IMR-90 (cell line): ENCODE measurements at regions not wholly inside any gene's neighbourhood (a gene's known extent, or its start where the extent isn't known, plus 50 kb on each side); places are given as distances from the start of the nearest gene placed in this dataset.

Source experiments
- ATAC-seq: fragments of 200-7000 bp; cut with Tn5 transposase; 2 replicates; pipeline ENCODE4 v1.9.1; 2020; ENCODE audit warnings: low read depth, mild to moderate bottlenecking, moderate library complexity
- BruUV-seq: library from RNA; stranded (reverse); fragments of 400-500 nt; replicated peaks from 2 replicates; lab custom pipeline; 2021; lab: Mats Ljungman, UMichigan
- CTCF ChIA-PET: fragments of 300-600 bp; formaldehyde crosslinking; extraction: SDS; loops from one replicate; lab custom pipeline; 2021; ENCODE audit warnings: antibody characterized with exemption; lab: Yijun Ruan, JAX
- POLR2A ChIA-PET: fragments of 300-600 bp; sonication (Branson Sonifier 250); formaldehyde crosslinking; loops from one replicate; lab custom pipeline; 2022; ENCODE audit warnings: antibody characterized with exemption; ENCODE audit not compliant: unreplicated experiment; lab: Charles Lee
- DNase-seq: peaks from one replicate; pipeline ENCODE4 v3.0.0; 2013
- H2AFZ ChIP-seq: replicated peaks from 2 replicates; pipeline ENCODE3; 2013; ENCODE audit warnings: low read length, mild to moderate bottlenecking; ENCODE audit not compliant: poor library complexity
- H2AK5ac ChIP-seq: 2 replicates; pipeline ENCODE4 v1.6.1; 2013; ENCODE audit warnings: low read depth, low read length, inconsistent platforms
- H2AK9ac ChIP-seq: replicated peaks from 2 replicates; pipeline ENCODE3; 2013; ENCODE audit warnings: mild to moderate bottlenecking, low read depth, low read length, moderate library complexity; ENCODE audit not compliant: poor library complexity
- H2BK120ac ChIP-seq: 2 replicates; pipeline ENCODE4 v1.6.1; 2013; ENCODE audit warnings: low read depth, low read length, inconsistent platforms
- H2BK15ac ChIP-seq: 3 replicates; pipeline ENCODE4 v1.6.1; 2013; ENCODE audit warnings: low read depth, low read length, inconsistent platforms
- H2BK20ac ChIP-seq: 2 replicates; pipeline ENCODE4 v1.6.1; 2013; ENCODE audit warnings: low read depth, mild to moderate bottlenecking, inconsistent platforms, low read length, moderate library complexity
- H2BK5ac ChIP-seq: 2 replicates; pipeline ENCODE4 v1.6.1; 2013; ENCODE audit warnings: mild to moderate bottlenecking, low read depth, low read length, inconsistent platforms; ENCODE audit not compliant: poor library complexity, severe bottlenecking
- H3K14ac ChIP-seq: replicated peaks from 2 replicates; pipeline ENCODE4 v1.6.1; 2013; ENCODE audit warnings: low read depth, low read length, inconsistent platforms
- H3K18ac ChIP-seq: 2 replicates; pipeline ENCODE4 v1.6.1; 2013; ENCODE audit warnings: low read depth, low read length, control low read depth
- H3K23ac ChIP-seq: 2 replicates; pipeline ENCODE4 v1.6.1; 2013; ENCODE audit warnings: low read depth, low read length, inconsistent platforms
- H3K27ac ChIP-seq: 2 replicates; pipeline ENCODE4 v1.5.1; 2013; ENCODE audit warnings: mild to moderate bottlenecking, control low read depth, low read length; ENCODE audit not compliant: insufficient read depth
- H3K27me3 ChIP-seq: 2 replicates; pipeline ENCODE4 v1.6.1; 2013; ENCODE audit warnings: low read length; ENCODE audit not compliant: control insufficient read depth, insufficient read depth
- H3K36me3 ChIP-seq: 2 replicates; pipeline ENCODE4 v1.6.1; 2013; ENCODE audit warnings: low read length, mixed read lengths; ENCODE audit not compliant: control insufficient read depth, insufficient read depth
- H3K4ac ChIP-seq: 2 replicates; pipeline ENCODE4 v1.6.1; 2013; ENCODE audit warnings: low read depth, low read length, inconsistent platforms
- H3K4me1 ChIP-seq: 2 replicates; pipeline ENCODE4 v1.6.1; 2013; ENCODE audit warnings: low read length, mixed read lengths; ENCODE audit not compliant: control insufficient read depth, insufficient read depth
- H3K4me2 ChIP-seq: 2 replicates; pipeline ENCODE4 v1.6.1; 2013; ENCODE audit warnings: low read depth, mild to moderate bottlenecking, control low read depth, low read length, moderate library complexity
- H3K4me3 ChIP-seq: 2 replicates; pipeline ENCODE4 v1.5.1; 2013; ENCODE audit warnings: low read depth, mild to moderate bottlenecking, control low read depth, low read length, moderate library complexity; ENCODE audit not compliant: insufficient read depth
- H3K56ac ChIP-seq: 2 replicates; pipeline ENCODE4 v1.6.1; 2013; ENCODE audit warnings: low read length, inconsistent platforms; ENCODE audit not compliant: insufficient read depth; ENCODE audit errors: extremely low read depth
- H3K79me1 ChIP-seq, 2 experiments: 2 replicates each; pipeline ENCODE4 v1.6.1; 2013; ENCODE audit warnings: low read length in 2 of 2, inconsistent platforms in 1 of 2, low read depth in 1 of 2
- H3K9ac ChIP-seq: 2 replicates; pipeline ENCODE4 v1.6.1; 2013; ENCODE audit warnings: low read depth, low read length, control low read depth
- H3K9me1 ChIP-seq: 2 replicates; pipeline ENCODE4 v1.6.1; 2013; ENCODE audit warnings: low read length, inconsistent platforms; ENCODE audit not compliant: insufficient read depth
- H3K9me3 ChIP-seq: 2 replicates; pipeline ENCODE4 v1.6.1; 2013; ENCODE audit warnings: low read length; ENCODE audit not compliant: control insufficient read depth, insufficient read depth
- H4K20me1 ChIP-seq: 2 replicates; pipeline ENCODE4 v1.6.1; 2013; ENCODE audit warnings: low read length, inconsistent platforms; ENCODE audit not compliant: insufficient read depth
- H4K5ac ChIP-seq: 2 replicates; pipeline ENCODE4 v1.6.1; 2013; ENCODE audit warnings: mild to moderate bottlenecking, low read depth, low read length, control low read depth
- H4K8ac ChIP-seq, 2 experiments: 2 replicates each; pipeline ENCODE4 v1.6.1; 2013; ENCODE audit warnings: low read depth in 2 of 2, low read length in 2 of 2, control low read depth in 1 of 2, inconsistent platforms in 1 of 2
- H4K91ac ChIP-seq: 2 replicates; pipeline ENCODE4 v1.6.1; 2013; ENCODE audit warnings: low read depth, low read length, inconsistent platforms; ENCODE audit not compliant: insufficient read depth
- BHLHE40 ChIP-seq: fragments of 150-350 bp; IDR thresholded peaks from 2 replicates; pipeline ENCODE4 v1.6.1; 2016; ENCODE audit warnings: mild to moderate bottlenecking, low read depth, low read length
- ELK1 ChIP-seq: fragments of 150-350 bp; IDR thresholded peaks from 2 replicates; pipeline ENCODE4 v1.6.1; 2016; ENCODE audit warnings: low read depth, mild to moderate bottlenecking, low read length, moderate library complexity, borderline replicate concordance
- MAFK ChIP-seq: IDR thresholded peaks from 2 replicates; pipeline ENCODE4 v1.6.1; 2012; ENCODE audit warnings: low read depth, low read length, improper control_type of control experiment
- RAD21 ChIP-seq: IDR thresholded peaks from 2 replicates; pipeline ENCODE4 v1.6.1; 2012; ENCODE audit warnings: low read length, improper control_type of control experiment
- RFX5 ChIP-seq: IDR thresholded peaks from 2 replicates; pipeline ENCODE4 v1.8.0; 2012; ENCODE audit warnings: low read depth, mild to moderate bottlenecking, low read length, moderate library complexity
- SMC3 ChIP-seq: fragments of 150-350 bp; IDR thresholded peaks from 2 replicates; pipeline ENCODE4 v1.6.1; 2016; ENCODE audit warnings: low read depth, mild to moderate bottlenecking, antibody characterized with exemption, low read length, moderate library complexity
- USF2 ChIP-seq: fragments of 150-350 bp; IDR thresholded peaks from 2 replicates; pipeline ENCODE4 v1.6.1; 2017; ENCODE audit warnings: mild to moderate bottlenecking, antibody characterized with exemption, low read length, low read depth
- WGBS, 2 experiments: methylation state at CpG; one replicate each; pipeline versions ENCODE4 v1.1.5 to v1.1.7; 2013; ENCODE audit warnings: missing lambda C conversion rate in 2 of 2; ENCODE audit not compliant: insufficient read length in 1 of 2; ENCODE audit errors: extremely low coverage in 2 of 2; 5-methylcytosine and 5-hydroxymethylcytosine counted together
- dilution Hi-C: fragments of 300-500 bp; cut with HindIII; formaldehyde crosslinking; loops from one replicate; pipeline ENCODE4 v1.14.3; 2018; ENCODE audit warnings: low sequenced_read_pairs; ENCODE audit not compliant: unreplicated experiment
- in situ Hi-C: fragments of 300-500 bp; cut with MboI; formaldehyde crosslinking; loops from 3 replicates; pipeline ENCODE4 v1.14.3; 2019; ENCODE audit warnings: low sequenced_read_pairs, inconsistent platforms, mixed read lengths
- intact Hi-C: fragments of 100-400 bp; cut with micrococcal nuclease; formaldehyde crosslinking; loops from 2 replicates; pipeline ENCODE4 v1.10.0; 2022

GRCh38 chr2:59658906-59659635, 894.4 kb downstream of the BCL11A start:
- peaks cover 6% of the 10 kb centered on the region for H3K9me3 ChIP-seq
- no peak overlapping the region for H2BK120ac ChIP-seq
- no peak overlapping the region for H4K5ac ChIP-seq
- no peak overlapping the region for H4K8ac ChIP-seq
- no peak overlapping the region for H3K4me3 ChIP-seq
- TF ChIP-seq MAFK (no peak), USF2 (no peak), ELK1 (no peak), RAD21 (no peak), SMC3 (no peak), RFX5 (no peak), BHLHE40 (no peak)
- dilution Hi-C loops (no loop called here), intact Hi-C loops (no loop called here), in situ Hi-C loops (no loop called here)
- H3K4ac ChIP-seq, result no peak overlapping the region
- no peak overlapping the region for H3K18ac ChIP-seq
- H2BK15ac ChIP-seq, result no peak overlapping the region
- H3K4me1 ChIP-seq, result no peaks in the 10 kb centered on the region
- H2BK20ac ChIP-seq, result no peak overlapping the region
- no peak overlapping the region for H3K27ac ChIP-seq
- ATAC-seq, result no peak
- H3K4me2 ChIP-seq, result no peak overlapping the region
- H4K20me1 ChIP-seq, result no peaks in the 10 kb centered on the region
- no peaks in the 10 kb centered on the region for H3K9me1 ChIP-seq
- no peak overlapping the region for H2AFZ ChIP-seq
- no TSS peak for BruUV-seq
- no peak overlapping the region for H3K14ac ChIP-seq
- no peak overlapping the region for H4K91ac ChIP-seq
- CTCF ChIA-PET, result no interaction called here
- H3K23ac ChIP-seq, result no peak overlapping the region
- POLR2A ChIA-PET, result no interaction called here
- no peaks in the 10 kb centered on the region for H3K79me1 ChIP-seq
- H3K27me3 ChIP-seq, result no peaks in the 10 kb centered on the region
- no peak overlapping the region for H3K9ac ChIP-seq
- no peak overlapping the region for H3K56ac ChIP-seq
- no peaks in the 10 kb centered on the region for H3K36me3 ChIP-seq
- DNase-seq, result no peak
- H2BK5ac ChIP-seq, result no peak overlapping the region
- 20% methylated on average over 1 of the region's 7 CpGs; no CpG with 5 or more reads in 1 of the 2 experiments for WGBS, 2 experiments
- no peak overlapping the region for H2AK5ac ChIP-seq
- H2AK9ac ChIP-seq, result no peak overlapping the region
